ENCODE measurements at regions not wholly inside any gene's neighbourhood (a gene's known extent, or its start where the extent isn't known, plus 50 kb on each side); places are given as distances from the start of the nearest gene placed in this dataset.

DNA sequence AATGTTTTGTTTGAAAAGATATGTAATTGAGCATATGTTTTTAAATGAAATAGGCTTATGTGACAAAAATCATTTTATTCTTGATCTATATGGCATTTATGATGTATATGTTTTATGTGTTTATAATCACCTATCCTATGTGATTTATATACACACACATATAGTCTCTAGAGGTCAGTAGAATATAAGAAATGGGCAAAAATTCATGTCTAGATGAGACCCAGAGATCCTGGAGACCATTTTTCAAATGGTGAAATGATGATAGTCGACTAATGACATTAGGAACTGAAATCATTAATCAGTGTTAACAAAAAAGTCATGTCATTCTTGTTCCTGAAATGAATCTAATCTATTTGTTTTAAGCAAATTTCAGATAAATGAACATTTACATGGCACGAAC lies 709.2 kb upstream of the WWC1 start:
- H3K27ac Mint-ChIP-seq, result no peak overlapping the region
- ATAC-seq (replicated peaks), result no peak
- DNase-seq, result no peak

DNA sequence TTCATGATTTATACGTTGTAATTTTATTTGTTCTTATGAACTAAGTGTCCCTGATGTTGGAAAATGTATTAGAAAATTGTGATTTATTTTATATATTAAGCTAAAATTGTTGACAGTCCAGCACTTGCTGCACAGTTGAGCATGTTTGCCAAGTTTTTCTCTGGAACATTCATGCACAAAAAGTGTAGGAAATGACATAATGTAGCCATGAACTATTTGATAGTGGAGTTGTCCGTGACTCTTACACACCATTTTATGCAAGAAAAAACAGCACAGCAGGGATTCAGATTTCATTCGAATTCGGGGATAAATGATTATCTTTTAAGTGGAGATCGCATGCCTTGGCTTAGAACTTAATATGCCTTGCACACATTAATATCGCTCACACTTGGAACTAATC lies 708.6 kb upstream of the WWC1 start:
- Mint-ChIP-seq H3K4me1 (no peaks in the 10 kb centered on the region), H3K27ac (no peak overlapping the region), H3K9me3 (peaks cover 0 to 3% of the 10 kb centered on the region in 2 donors), H3K4me3 (no peak overlapping the region), H3K27me3 (no peaks in the 10 kb centered on the region), H3K36me3 (no peaks in the 10 kb centered on the region)
- DNase-seq, result no peak
- ATAC-seq (replicated peaks), result no peak

More for the DNA sequence above, 709.2 kb upstream of the WWC1 start:
- Mint-ChIP-seq H3K9me3 (peaks cover 0 to 3% of the 10 kb centered on the region in 2 donors), H3K27me3 (no peaks in the 10 kb centered on the region), H3K4me3 (no peak overlapping the region), H3K4me1 (no peaks in the 10 kb centered on the region), H3K36me3 (no peaks in the 10 kb centered on the region)

DNA sequence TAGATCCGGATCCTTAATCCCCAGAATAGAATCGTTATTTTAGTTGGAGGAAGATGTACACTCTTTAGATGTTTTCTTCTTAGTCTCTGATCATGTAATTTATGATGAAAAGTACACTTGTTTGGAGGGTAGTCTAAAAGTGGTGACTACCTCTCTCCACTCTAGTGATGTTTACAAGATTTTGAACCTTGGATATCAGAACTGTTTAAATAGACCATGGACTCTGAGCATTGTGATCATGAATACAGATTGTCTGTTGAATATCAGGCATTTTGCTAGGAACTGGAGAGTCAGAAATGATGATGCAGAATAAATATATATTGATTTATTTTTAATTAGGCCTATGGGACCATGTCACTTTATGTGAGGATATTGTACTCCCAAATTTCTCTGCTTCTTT lies 706.3 kb upstream of the WWC1 start:
- no peaks in the 10 kb centered on the region for H3K36me3 Mint-ChIP-seq
- H3K4me1 Mint-ChIP-seq, result no peaks in the 10 kb centered on the region
- no peak overlapping the region for H3K4me3 Mint-ChIP-seq
- no peak for ATAC-seq (replicated peaks)
- peaks cover 0 to 3% of the 10 kb centered on the region in 2 donors for H3K9me3 Mint-ChIP-seq
- no peak overlapping the region for H3K27ac Mint-ChIP-seq
- H3K27me3 Mint-ChIP-seq, result no peaks in the 10 kb centered on the region
- DNase-seq, result no peak

DNA sequence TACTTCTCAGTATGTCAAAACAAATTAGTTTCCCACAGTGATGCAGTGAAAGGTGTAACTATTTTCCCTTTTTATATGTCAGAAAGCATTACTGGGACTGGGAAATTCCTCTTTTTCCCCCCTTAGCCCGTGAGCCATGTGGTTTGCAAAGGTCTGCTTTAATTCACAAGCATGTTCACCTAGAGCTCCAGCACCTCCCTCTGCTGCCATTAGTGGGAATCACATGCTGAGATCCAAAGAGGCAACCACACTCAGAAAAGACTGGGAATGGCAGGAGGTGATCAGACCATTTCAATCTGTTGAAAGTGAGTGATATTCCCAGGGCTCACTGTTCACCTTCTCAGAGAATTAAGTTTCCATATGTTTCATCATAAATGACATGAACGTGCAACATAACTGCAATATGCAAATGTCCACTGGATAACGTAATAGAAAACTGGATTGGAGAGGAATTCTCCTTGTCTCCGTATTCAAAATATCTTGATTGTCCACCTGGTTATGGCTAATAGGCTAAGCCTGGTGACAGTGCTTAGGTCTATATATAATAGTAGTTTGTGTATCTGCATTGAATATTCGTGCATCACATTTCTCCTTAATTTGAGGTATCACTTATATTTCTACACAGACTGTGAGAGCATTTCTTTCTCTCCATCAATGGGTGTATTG lies 703.5 kb upstream of the WWC1 start:
- Mint-ChIP-seq H3K36me3 (no peaks in the 10 kb centered on the region), H3K4me1 (no peaks in the 10 kb centered on the region), H3K27ac (no peak overlapping the region), H3K27me3 (no peaks in the 10 kb centered on the region), H3K9me3 (peaks cover 0 to 3% of the 10 kb centered on the region in 2 donors), H3K4me3 (no peak overlapping the region)
- no peak for DNase-seq
- no peak for ATAC-seq (replicated peaks)

DNA sequence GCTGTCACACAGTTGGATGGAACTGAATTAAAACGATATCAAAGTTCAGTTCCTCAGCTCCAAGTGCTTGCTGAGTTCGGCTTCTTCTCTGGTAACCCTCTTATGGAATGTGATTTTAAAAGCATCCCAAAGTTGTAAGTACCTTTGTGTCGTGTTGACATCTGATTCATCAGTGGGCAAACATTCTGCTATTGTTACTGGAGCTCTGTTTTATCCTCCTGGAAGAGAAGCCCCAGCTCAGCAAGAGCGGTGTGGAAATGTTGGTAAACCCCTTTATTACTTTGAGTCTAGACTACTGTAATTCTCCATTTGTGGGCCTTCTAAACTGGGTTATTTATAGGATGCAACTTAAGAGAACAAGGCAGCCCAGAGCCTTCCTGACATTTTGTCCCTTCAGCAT lies 699.3 kb upstream of the WWC1 start:
- Mint-ChIP-seq H3K36me3 (no peaks in the 10 kb centered on the region), H3K27ac (no peak overlapping the region), H3K4me3 (no peak overlapping the region), H3K4me1 (no peaks in the 10 kb centered on the region), H3K27me3 (no peaks in the 10 kb centered on the region), H3K9me3 (no peaks in the 10 kb centered on the region)
- DNase-seq (no peak), ATAC-seq (replicated peaks) (no peak)

DNA sequence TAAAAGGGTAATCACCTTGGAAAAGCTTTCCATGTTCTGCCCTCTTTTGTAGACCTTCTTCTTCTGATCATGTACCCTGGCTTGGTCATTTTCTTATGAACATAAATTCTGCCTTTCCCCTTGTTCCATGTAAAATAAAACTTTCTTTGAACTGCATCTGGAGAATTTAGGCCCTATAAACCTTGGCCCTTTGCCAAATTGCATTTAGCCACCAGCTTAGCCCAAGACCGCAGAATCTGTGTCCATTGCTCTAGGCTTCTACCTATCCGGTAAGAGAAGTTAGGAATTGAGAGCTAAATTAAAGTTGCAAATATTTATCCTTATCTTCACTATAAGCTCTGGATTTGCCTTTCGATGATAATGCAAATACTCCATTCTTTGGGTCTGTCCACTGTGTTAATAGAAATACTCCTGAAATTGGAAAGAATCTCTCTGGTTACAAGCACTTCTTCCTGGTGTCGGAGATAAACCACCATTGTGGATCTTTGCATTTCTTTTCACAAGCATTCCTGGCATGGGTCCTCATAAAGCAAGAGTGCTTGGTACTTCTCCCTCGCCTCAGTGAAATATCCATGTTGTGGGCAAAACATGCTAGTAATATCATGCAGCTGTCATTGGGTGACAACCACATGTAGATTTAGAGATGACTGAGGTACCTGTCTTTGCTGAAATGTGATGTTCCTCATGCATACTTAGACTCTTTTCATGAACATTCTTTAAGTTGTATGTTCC lies 698.0 kb upstream of the WWC1 start:
- H3K4me3 Mint-ChIP-seq, result no peak overlapping the region
- no peaks in the 10 kb centered on the region for H3K27me3 Mint-ChIP-seq
- DNase-seq (no peak), ATAC-seq (replicated peaks) (no peak)
- H3K27ac Mint-ChIP-seq, result no peak overlapping the region
- no peaks in the 10 kb centered on the region for H3K9me3 Mint-ChIP-seq
- H3K4me1 Mint-ChIP-seq, result no peaks in the 10 kb centered on the region
- no peaks in the 10 kb centered on the region for H3K36me3 Mint-ChIP-seq

DNA sequence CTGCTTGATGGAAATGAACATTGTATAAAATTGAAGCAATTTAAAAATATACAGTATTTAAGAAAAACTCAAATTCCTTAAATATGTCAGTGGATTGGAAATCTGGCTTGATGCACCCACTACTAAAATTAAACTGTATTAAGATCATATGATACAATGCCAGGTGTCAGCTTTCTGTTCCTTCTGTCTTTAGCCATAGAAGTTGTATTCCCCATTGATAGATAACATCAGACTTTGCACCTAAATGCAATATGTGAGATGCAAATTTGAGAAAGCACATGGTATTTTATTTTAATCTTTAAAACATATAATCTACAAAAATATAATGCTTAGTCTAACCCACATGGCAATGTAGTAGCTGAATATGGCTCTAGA lies 697.4 kb upstream of the WWC1 start:
- Mint-ChIP-seq H3K4me3 (no peak overlapping the region), H3K36me3 (no peaks in the 10 kb centered on the region), H3K4me1 (no peaks in the 10 kb centered on the region), H3K27me3 (no peaks in the 10 kb centered on the region), H3K9me3 (no peaks in the 10 kb centered on the region), H3K27ac (no peak overlapping the region)
- DNase-seq (no peak), ATAC-seq (replicated peaks) (no peak)

DNA sequence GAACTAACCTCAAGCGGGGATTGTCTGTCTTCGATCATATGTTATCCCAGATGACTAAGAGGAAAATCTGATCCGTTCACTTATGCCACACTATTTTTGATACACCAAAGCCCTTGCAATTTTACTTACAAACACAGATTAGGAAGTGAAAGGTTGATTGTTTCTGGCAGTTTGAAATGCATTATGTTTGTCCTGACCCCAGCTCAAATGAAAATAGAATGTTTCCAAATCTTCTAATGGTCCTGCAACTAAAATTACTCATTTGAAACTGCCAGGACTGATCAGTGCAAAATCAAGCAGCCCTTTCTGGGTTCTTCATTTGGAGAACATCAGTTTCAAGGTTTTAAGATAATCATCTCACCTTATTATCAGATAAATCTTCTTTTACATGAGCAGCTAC lies 696.7 kb upstream of the WWC1 start:
- no peaks in the 10 kb centered on the region for H3K27me3 Mint-ChIP-seq
- ATAC-seq (replicated peaks) (no peak), DNase-seq (no peak)
- no peaks in the 10 kb centered on the region for H3K4me1 Mint-ChIP-seq
- no peaks in the 10 kb centered on the region for H3K36me3 Mint-ChIP-seq
- no peaks in the 10 kb centered on the region for H3K9me3 Mint-ChIP-seq
- H3K27ac Mint-ChIP-seq, result no peak overlapping the region
- no peak overlapping the region for H3K4me3 Mint-ChIP-seq

DNA sequence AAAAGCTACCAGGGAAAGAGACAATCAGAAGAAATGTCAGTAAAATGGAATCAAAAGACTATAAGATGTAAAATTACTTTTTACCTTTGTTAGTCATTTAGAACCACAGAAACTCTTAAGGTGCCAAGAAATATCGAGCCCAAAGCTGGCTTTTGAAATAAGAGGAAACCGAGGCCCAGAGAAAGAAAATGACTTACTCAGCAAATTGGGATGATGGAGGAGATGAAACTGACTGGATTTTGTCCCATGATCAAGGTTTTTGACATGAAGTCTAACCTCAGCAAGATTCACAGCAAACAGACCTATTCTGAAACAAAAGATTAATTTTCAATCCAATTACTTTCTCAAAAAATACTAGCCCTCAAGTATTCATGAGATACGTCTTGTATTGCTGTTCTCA lies 696.2 kb upstream of the WWC1 start:
- Mint-ChIP-seq H3K4me3 (no peak overlapping the region), H3K36me3 (no peaks in the 10 kb centered on the region), H3K27ac (no peak overlapping the region), H3K9me3 (no peaks in the 10 kb centered on the region), H3K4me1 (no peaks in the 10 kb centered on the region), H3K27me3 (no peaks in the 10 kb centered on the region)
- no peak for DNase-seq
- no peak for ATAC-seq (replicated peaks)

DNA sequence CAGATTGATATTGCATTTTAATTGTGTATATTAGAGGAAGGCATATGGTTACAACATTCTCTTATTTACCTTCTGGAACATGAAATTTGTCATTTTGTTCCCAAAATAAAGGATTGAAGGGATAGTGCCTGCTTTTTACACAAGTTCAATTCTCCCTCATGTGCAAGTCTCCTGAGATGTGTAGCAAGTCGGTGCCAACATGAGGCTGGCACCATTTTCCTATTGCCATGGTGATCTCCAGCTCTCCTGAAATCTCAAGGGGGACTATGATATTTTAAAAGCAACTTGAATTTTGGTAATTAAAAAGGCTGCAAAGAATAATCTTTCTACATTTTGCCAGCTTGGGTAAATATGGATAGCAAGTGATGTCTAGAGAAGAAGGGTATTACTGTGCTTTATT lies 693.3 kb upstream of the WWC1 start:
- Mint-ChIP-seq H3K36me3 (no peaks in the 10 kb centered on the region), H3K4me1 (no peaks in the 10 kb centered on the region), H3K27me3 (no peaks in the 10 kb centered on the region), H3K27ac (no peak overlapping the region), H3K4me3 (no peak overlapping the region), H3K9me3 (no peaks in the 10 kb centered on the region)
- no peak for DNase-seq
- ATAC-seq (replicated peaks), result no peak

DNA sequence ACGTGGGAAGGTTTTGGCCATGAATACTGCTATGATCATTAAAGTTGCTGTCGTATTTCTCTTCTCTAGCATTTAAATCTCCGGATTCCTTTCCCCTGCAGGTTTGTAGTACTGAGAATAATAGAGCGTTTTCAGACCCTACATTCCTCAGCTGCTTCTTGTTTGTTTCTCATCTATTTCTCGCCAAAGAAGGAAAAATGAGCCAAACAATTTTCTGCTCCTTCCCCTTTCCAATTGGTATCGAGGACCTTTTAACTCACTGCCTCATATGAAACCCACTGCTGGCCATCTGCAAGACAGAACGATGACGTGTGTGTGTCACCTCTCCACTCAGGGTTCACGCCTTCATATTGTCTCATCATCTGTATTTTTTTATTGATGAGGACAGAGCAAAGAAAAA lies 689.4 kb upstream of the WWC1 start:
- Mint-ChIP-seq H3K27me3 (no peaks in the 10 kb centered on the region), H3K27ac (no peak overlapping the region), H3K9me3 (peaks cover 0 to 1% of the 10 kb centered on the region in 2 donors), H3K36me3 (no peaks in the 10 kb centered on the region), H3K4me1 (no peaks in the 10 kb centered on the region), H3K4me3 (no peak overlapping the region)
- DNase-seq, result no peak
- ATAC-seq (replicated peaks), result no peak

DNA sequence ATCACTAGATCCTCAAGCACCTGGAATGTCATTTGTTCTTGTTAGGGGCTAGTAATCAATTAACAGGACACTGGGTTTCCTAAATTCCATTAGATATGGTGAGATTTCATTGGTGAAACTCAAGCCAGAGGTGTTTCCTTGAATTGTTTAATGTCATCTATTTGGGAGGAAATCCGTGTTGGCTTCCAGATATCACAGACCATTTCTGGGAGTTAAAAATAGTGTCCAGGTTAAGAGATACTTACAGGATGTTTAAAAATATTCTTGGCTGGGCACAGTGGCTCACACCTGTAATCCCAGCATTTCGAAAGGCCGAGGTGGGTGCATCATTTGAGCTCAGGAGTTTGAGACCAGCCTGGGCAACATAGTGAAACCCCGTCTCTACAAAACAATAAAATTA lies 688.3 kb upstream of the WWC1 start:
- Mint-ChIP-seq H3K27me3 (no peaks in the 10 kb centered on the region), H3K9me3 (peaks cover 0 to 1% of the 10 kb centered on the region in 2 donors), H3K4me1 (no peaks in the 10 kb centered on the region), H3K4me3 (no peak overlapping the region), H3K36me3 (no peaks in the 10 kb centered on the region), H3K27ac (no peak overlapping the region)
- DNase-seq (no peak), ATAC-seq (replicated peaks) (no peak)

DNA sequence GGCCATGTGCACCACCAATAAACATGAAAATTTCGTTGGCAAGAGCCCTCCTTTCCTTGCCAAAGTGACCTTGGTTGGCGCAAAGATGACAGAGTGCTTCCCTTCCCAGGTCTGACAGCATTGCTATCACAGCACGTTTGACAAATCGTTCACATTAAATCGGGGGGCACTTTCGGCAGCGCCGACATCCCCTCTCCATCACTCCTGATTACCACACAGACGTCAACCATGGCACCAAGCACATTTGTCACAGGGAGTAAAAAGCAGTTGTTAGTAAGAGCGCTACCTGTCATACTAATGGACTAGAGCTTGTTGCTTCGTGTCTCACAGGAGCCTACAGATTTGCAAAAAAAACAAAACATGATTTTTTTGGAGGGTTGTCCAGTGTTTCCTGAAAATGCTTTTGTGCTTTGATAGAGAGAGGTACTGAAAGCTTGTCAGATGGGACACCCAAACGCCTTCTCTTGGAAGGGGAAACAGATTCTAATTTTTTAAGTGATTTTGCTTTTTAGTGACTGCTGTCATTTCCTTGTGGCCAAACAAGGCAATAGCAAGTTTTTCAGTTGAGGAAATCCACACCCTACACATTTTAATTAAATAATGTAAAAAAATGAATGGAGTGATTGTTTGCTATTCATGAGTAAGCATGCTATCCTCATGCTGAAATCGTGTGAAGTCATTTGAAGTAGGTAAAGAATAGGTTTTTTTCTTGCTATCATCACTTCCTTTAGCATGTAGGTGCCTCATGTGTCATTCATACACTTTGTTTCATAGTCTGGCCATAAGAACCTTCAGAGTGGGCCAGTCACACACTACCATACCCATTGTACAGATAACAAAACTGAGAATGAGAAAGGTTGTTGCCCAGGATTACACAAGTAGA lies 682.8 kb upstream of the WWC1 start:
- Mint-ChIP-seq H3K27ac (no peak overlapping the region), H3K4me3 (no peak overlapping the region), H3K27me3 (no peaks in the 10 kb centered on the region), H3K36me3 (no peaks in the 10 kb centered on the region), H3K9me3 (peaks cover 0 to 3% of the 10 kb centered on the region in 2 donors), H3K4me1 (no peaks in the 10 kb centered on the region)
- no peak for ATAC-seq (replicated peaks)
- no peak for DNase-seq

DNA sequence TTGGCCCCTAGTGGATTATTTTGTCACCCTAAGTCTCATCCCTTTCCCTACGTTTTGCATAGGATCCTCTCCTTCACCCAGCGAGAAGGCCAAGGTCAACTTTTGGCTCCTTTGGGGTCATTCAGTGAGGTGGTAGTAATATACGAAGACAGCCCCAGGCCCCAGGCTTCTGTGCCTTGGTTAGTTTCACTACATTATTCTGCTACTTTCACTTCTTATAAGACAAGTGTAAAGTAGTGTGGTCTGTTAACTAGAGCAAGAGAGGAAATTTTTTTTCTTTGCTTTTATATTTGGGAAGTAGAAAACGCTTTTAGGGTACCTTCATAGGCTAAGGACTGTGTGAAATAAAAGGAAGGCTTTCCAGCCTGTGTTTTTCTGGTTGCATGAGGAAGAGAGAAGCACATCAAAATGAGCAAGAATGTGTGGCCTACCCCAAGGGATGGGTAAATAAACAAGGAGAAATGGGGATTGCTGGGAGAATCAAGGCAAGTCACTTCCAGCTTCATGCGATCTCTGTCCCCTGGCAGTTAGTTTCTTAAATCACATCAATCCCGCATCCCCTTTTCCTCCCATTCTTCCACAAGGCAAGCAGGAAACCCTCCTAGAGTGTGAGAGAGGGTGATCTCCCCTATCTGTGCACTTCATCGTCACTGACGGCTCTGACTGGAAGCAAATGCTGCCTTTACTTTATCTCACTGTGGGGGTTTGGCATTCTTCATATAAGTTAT lies 677.0 kb upstream of the WWC1 start:
- no peaks in the 10 kb centered on the region for H3K27me3 Mint-ChIP-seq
- H3K9me3 Mint-ChIP-seq, result peaks cover 0 to 1% of the 10 kb centered on the region in 2 donors
- no peak for DNase-seq
- ATAC-seq (replicated peaks), result no peak
- no peaks in the 10 kb centered on the region for H3K36me3 Mint-ChIP-seq
- no peaks in the 10 kb centered on the region for H3K4me1 Mint-ChIP-seq
- no peak overlapping the region for H3K4me3 Mint-ChIP-seq
- no peak overlapping the region for H3K27ac Mint-ChIP-seq

Measured in stimulated activated naive B cell treated with anti-CD40 and anti-IgM and Interleukin-4, amounts not matched to agents 10 μg/mL and 1 μg/mL and 100 μg/mL, for 72 hours (primary cell).